K562 (cell line): ENCODE measurements at regions not wholly inside any gene's neighbourhood (a gene's known extent, or its start where the extent isn't known, plus 50 kb on each side); places are given as distances from the start of the nearest gene placed in this dataset.

Source experiments
- ATAC-seq: fragments of 200-7000 bp; cut with Tn5 transposase; 3 replicates; pipeline ENCODE4 v1.9.1; 2020; ENCODE audit warnings: moderate library complexity
- BruUV-seq: library from RNA; stranded (reverse); fragments of 400-500 nt; replicated peaks from 2 replicates; lab custom pipeline; 2021; lab: Mats Ljungman, UMichigan
- CTCF ChIA-PET: fragments of 300-600 bp; formaldehyde crosslinking; extraction: SDS; loops from one replicate; lab custom pipeline; 2021; ENCODE audit warnings: low intra/inter-chr PET ratio; lab: Yijun Ruan, JAX
- POLR2A ChIA-PET: fragments of 300-600, 350-650 bp; sonication (Branson Sonifier 250); formaldehyde crosslinking; extraction: SDS; loops from one replicate; lab custom pipeline; 2021; ENCODE audit warnings: antibody characterized with exemption, inconsistent platforms; lab: Yijun Ruan, JAX
- DNase-seq, 4 experiments: peaks; one replicate each; pipeline versions ENCODE4 v3.0.0 to v3.0.0-alpha.2; 2011 to 2018; ENCODE audit warnings: low spot score in 3 of 4, mixed read lengths in 3 of 4; ENCODE audit errors: extremely low read depth in 1 of 4
- FAIRE-seq: peaks from 2 replicates; lab custom pipeline; 2011; peaks lifted over from hg19 to GRCh38; lab: Jason Lieb, UNC
- H2AFZ ChIP-seq: 2 replicates; pipeline ENCODE4 v1.6.0; 2011; ENCODE audit warnings: low read depth, low read length, control low read depth, inconsistent platforms
- H3K27ac ChIP-seq: fragments of 200-600 bp; 3 replicates; pipeline ENCODE4 v1.8.0; 2011; ENCODE audit warnings: low read depth, mild to moderate bottlenecking, control low read depth, inconsistent platforms, low read length, moderate library complexity, mixed read lengths; ENCODE audit errors: extremely low read depth
- H3K27me3 ChIP-seq, 2 experiments: fragments of 300-600 bp in 1 of 2; 2 replicates in 1 of 2; 3 replicates in 1 of 2; pipeline versions ENCODE4 v1.6.0 to v1.8.0; 2011; ENCODE audit warnings: inconsistent platforms in 2 of 2, low read length in 2 of 2, mild to moderate bottlenecking in 1 of 2, mixed read lengths in 1 of 2, moderate library complexity in 1 of 2; ENCODE audit not compliant: control insufficient read depth in 2 of 2, insufficient read depth in 2 of 2
- H3K36me3 ChIP-seq: fragments of 300-600 bp; 3 replicates; pipeline ENCODE4 v1.8.0; 2011; ENCODE audit warnings: mild to moderate bottlenecking, low read length, inconsistent platforms; ENCODE audit not compliant: control insufficient read depth, insufficient read depth
- H3K4me1 ChIP-seq, 2 experiments: fragments of 200-600 bp in 1 of 2; replicated peaks in 1 of 2; 2 replicates in 1 of 2; 3 replicates in 1 of 2; pipeline versions ENCODE4 v1.5.1 to v1.8.0; 2011; ENCODE audit warnings: inconsistent platforms in 2 of 2, low read length in 2 of 2, mild to moderate bottlenecking in 1 of 2, mixed read lengths in 1 of 2, moderate library complexity in 1 of 2; ENCODE audit not compliant: control insufficient read depth in 2 of 2, insufficient read depth in 2 of 2
- H3K4me2 ChIP-seq: 2 replicates; pipeline ENCODE4 v1.6.1; 2011; ENCODE audit warnings: low read length, control low read depth, inconsistent platforms, mixed read lengths; ENCODE audit not compliant: insufficient read depth
- H3K4me3 ChIP-seq: fragments of 200-600 bp; sonication (generic), shearing (Covaris generic); 2 replicates; pipeline ENCODE4 v1.5.1; 2016; ENCODE audit warnings: control low read depth, inconsistent platforms
- H3K79me2 ChIP-seq: fragments of 200-600 bp; 3 replicates; pipeline ENCODE4 v1.8.0; 2011; ENCODE audit warnings: low read length, inconsistent platforms; ENCODE audit not compliant: control insufficient read depth, insufficient read depth
- H3K9ac ChIP-seq, 2 experiments: 2 replicates each; pipeline versions ENCODE4 v1.6.0 to v1.6.1; 2011; ENCODE audit warnings: low read depth in 2 of 2, low read length in 2 of 2, control low read depth in 1 of 2, inconsistent platforms in 1 of 2, mild to moderate bottlenecking in 1 of 2, mixed read lengths in 1 of 2; ENCODE audit not compliant: insufficient read depth in 1 of 2
- H3K9me1 ChIP-seq: one replicate; pipeline ENCODE4 v1.6.0; 2011; ENCODE audit warnings: inconsistent platforms, mild to moderate bottlenecking, low read length, moderate library complexity; ENCODE audit not compliant: control insufficient read depth, insufficient read depth
- H3K9me3 ChIP-seq: replicated peaks from 2 replicates; pipeline ENCODE4 v1.5.1; 2011; ENCODE audit warnings: low read depth, low read length, inconsistent platforms; ENCODE audit not compliant: control insufficient read depth, insufficient read depth
- H4K20me1 ChIP-seq: replicated peaks from 2 replicates; pipeline ENCODE4 v1.6.1; 2011; ENCODE audit warnings: low read length, inconsistent platforms, mixed read lengths; ENCODE audit not compliant: control insufficient read depth, insufficient read depth
- CEBPZ ChIP-seq: fragments of 150-350 bp; IDR thresholded peaks from 2 replicates; pipeline ENCODE4 v1.6.1; 2014; ENCODE audit warnings: low read depth, mild to moderate bottlenecking, low read length, borderline replicate concordance
- DACH1 ChIP-seq: fragments of 450-650 bp; IDR thresholded peaks from 2 replicates; pipeline ENCODE4 v1.6.1; 2018; ENCODE audit not compliant: partially characterized antibody
- MAFF ChIP-seq: IDR thresholded peaks from 2 replicates; pipeline ENCODE4 v1.6.1; 2012; ENCODE audit warnings: low read length, improper control_type of control experiment
- MAFG ChIP-seq: fragments of 450-650 bp; conservative IDR thresholded peaks from 2 replicates; pipeline ENCODE4 v1.6.1; 2016; ENCODE audit warnings: missing genetic modification characterization, missing compliant biosample characterization
- NBN ChIP-seq: fragments of 450-650 bp; IDR thresholded peaks from 2 replicates; pipeline ENCODE4 v1.6.1; 2016; ENCODE audit warnings: low read depth, mild to moderate bottlenecking
- PHB ChIP-seq: fragments of 250-450 bp; sonication (Bioruptor Pico); IDR thresholded peaks from 2 replicates; pipeline ENCODE4 v1.5.0; 2021
- PHB2 ChIP-seq: fragments of 450-650 bp; IDR thresholded peaks from 2 replicates; pipeline ENCODE4 v1.6.1; 2017; ENCODE audit warnings: low read depth
- RFX5 ChIP-seq: IDR thresholded peaks from 2 replicates; pipeline ENCODE4 v1.6.1; 2011; ENCODE audit warnings: low read depth, mild to moderate bottlenecking, improper control_type of control experiment, low read length
- ZNF165 ChIP-seq: fragments of 250-450 bp; sonication (Bioruptor Pico); IDR thresholded peaks from 2 replicates; pipeline ENCODE4 v1.4.0; 2020; ENCODE audit warnings: borderline replicate concordance
- ZNF717 ChIP-seq: fragments of 250-450 bp; sonication (Bioruptor Pico); IDR thresholded peaks from 2 replicates; pipeline ENCODE4 v1.5.0; 2021
- ZNF77 ChIP-seq: fragments of 250-450 bp; sonication (Bioruptor Pico); IDR thresholded peaks from 2 replicates; pipeline ENCODE4 v1.5.0; 2020
- WGBS: fragments of 100-300 bp; shearing (Covaris generic); methylation state at CpG from one replicate; pipeline ENCODE4 v1.1.6; 2016; ENCODE audit warnings: low coverage, mixed read lengths; ENCODE audit not compliant: insufficient coverage; ENCODE audit errors: missing lambda C conversion rate; 5-methylcytosine and 5-hydroxymethylcytosine counted together
- in situ Hi-C: fragments of 300-500 bp; cut with MboI; formaldehyde crosslinking; loops from 4 replicates; pipeline ENCODE4 v1.15.0; 2018; ENCODE audit warnings: inconsistent platforms, mixed read lengths
- intact Hi-C: fragments of 100-400 bp; cut with micrococcal nuclease; formaldehyde crosslinking; loops from 2 replicates; pipeline ENCODE4 v1.14.2; 2022

- TF ChIP-seq MAFF = no peak
- TF ChIP-seq PHB (CRISPR knock-in tag) = no peak
- TF ChIP-seq PHB2 = no peak
- no peak for TF ChIP-seq MAFG (tag)
- no peak for TF ChIP-seq ZNF717 (CRISPR knock-in tag)
- H3K4me3 ChIP-seq = no peak overlapping the region
- whole genome bisulfite sequencing = 1% methylated on average over 7 of the region's 8 CpGs
- in situ Hi-C loops = loop anchor here (25.0 kb wide), 1 partner anchor 269 kb away; no protein-coding TSS in a partner anchor
- DNase-seq (no peak), FAIRE-seq (no peak), ATAC-seq (no peak)
- ChIA-PET CTCF (no interaction called here), POLR2A (no interaction called here)
- H3K4me1 ChIP-seq = no peaks in the 10 kb centered on the region
- no TSS peak for BruUV-seq
- no peaks in the 10 kb centered on the region for H3K36me3 ChIP-seq
- H3K9ac ChIP-seq = no peak overlapping the region
- H3K79me2 ChIP-seq = no peaks in the 10 kb centered on the region
- H3K9me3 ChIP-seq = no peaks in the 10 kb centered on the region
- H3K4me2 ChIP-seq = no peak overlapping the region
- no peaks in the 10 kb centered on the region for H4K20me1 ChIP-seq
- no peaks in the 10 kb centered on the region for H3K27me3 ChIP-seq
- H2AFZ ChIP-seq = no peak overlapping the region
- no peaks in the 10 kb centered on the region for H3K9me1 ChIP-seq
- H3K27ac ChIP-seq = no peak overlapping the region
- intact Hi-C loops = no loop called here
Measured at GRCh38 chr13:44180876-44181536, 192.6 kb upstream of the SERP2 start.

DNA sequence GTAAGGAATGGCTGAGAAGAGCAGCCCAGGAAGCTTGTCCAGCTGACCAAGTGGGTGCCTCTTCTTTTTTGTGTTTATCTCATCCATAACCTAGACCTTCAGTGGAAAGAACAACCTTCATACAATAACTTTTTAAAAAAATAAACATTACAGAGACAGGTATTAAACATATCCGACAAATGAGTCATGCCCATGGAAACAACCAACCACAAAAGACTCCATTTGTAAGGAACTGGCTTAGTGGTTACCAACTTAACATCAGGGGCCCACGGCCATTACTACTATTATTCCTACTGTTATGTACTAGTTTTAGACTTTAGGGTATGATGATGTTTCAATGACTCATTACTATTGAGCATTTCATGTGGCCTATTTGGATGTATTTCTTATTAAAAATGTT, 191.7 kb upstream of the SERP2 start:
- Histone ChIP-seq H3K9me3 (no peaks in the 10 kb centered on the region), H3K27ac (no peak overlapping the region), H3K27me3 (no peaks in the 10 kb centered on the region), H3K4me3 (no peak overlapping the region), H3K9ac (no peak overlapping the region), H3K79me2 (no peaks in the 10 kb centered on the region), H3K4me1 (no peaks in the 10 kb centered on the region), H3K9me1 (no peaks in the 10 kb centered on the region), H3K4me2 (no peak overlapping the region), H3K36me3 (no peaks in the 10 kb centered on the region), H2AFZ (no peak overlapping the region), H4K20me1 (no peaks in the 10 kb centered on the region)
- intact Hi-C loops = no loop called here
- in situ Hi-C loops = loop anchor here (25.0 kb wide), 1 partner anchor 270 kb away; no protein-coding TSS in a partner anchor
- no peak for ATAC-seq
- BruUV-seq = no TSS peak
- 4% methylated on average over 2 of the region's 2 CpGs for WGBS
- TF ChIP-seq ZNF165 (CRISPR knock-in tag) (no peak), DACH1 (no peak), CEBPZ (no peak), RFX5 (no peak), ZNF77 (no peak), NBN (no peak)
- FAIRE-seq = no peak
- ChIA-PET CTCF (no interaction called here), POLR2A (interaction anchor here (0.7 kb wide), 1 partner anchor 16 kb away, joined by 3 read pairs; no protein-coding TSS in a partner anchor)
- no peak for DNase-seq
